GM11168 (cell line): ENCODE measurements at regions not wholly inside any gene's neighbourhood (a gene's known extent, or its start where the extent isn't known, plus 50 kb on each side); places are given as distances from the start of the nearest gene placed in this dataset.
"Not testable (repeated sequence)": the region's sequence is repeated elsewhere in the genome, so short reads cannot be mapped to it uniquely, and the experiment has no call there.

ENCODE experiments used
- in situ Hi-C: fragments of 300-500 bp; cut with MboI; formaldehyde crosslinking; loops from one replicate; pipeline ENCODE4 v1.12.0; 2022; ENCODE audit warnings: low sequenced_read_pairs; ENCODE audit not compliant: unreplicated experiment

DNA sequence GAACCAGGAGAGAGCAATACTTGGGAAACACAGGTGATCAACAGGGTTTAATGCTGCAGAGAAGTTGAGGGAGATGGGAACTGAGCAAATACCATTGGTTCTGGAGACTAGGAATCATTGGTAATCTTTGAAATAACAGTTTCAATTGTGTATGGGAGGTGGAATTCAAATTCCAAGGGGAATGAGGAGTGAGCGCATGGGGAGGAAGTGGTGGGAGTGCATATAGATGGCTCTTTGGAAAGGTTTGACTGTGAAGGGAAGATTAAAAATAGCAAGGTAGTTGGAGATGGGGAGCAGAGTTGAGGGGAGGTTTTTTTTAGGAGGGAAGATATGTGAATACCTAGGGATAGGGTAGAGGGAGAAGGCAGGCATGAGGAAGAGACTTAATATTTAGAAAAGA is 51.1 kb upstream of the ROPN1 start:
- in situ Hi-C loops, result no loop called here

DNA sequence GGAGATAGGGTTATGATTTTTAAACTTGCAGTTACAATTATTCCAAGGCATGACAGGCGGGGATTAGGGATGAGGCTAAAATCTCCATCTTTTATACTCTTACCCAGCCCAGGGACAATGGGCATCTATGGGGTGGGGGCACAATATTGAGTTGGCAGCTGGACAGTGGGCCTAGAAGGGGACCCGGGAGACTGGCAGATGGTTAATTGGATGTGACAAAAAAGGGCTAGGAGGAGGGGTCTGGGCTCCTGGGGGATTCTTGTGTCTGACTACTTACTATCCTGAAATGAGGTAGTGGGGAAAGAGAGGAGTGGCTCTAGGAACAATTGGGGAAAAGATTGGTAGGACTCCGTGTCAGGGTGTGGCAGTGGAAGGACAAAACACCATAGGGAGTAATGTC is 53.0 kb upstream of the ROPN1 start:
- in situ Hi-C loops, result no loop called here

DNA sequence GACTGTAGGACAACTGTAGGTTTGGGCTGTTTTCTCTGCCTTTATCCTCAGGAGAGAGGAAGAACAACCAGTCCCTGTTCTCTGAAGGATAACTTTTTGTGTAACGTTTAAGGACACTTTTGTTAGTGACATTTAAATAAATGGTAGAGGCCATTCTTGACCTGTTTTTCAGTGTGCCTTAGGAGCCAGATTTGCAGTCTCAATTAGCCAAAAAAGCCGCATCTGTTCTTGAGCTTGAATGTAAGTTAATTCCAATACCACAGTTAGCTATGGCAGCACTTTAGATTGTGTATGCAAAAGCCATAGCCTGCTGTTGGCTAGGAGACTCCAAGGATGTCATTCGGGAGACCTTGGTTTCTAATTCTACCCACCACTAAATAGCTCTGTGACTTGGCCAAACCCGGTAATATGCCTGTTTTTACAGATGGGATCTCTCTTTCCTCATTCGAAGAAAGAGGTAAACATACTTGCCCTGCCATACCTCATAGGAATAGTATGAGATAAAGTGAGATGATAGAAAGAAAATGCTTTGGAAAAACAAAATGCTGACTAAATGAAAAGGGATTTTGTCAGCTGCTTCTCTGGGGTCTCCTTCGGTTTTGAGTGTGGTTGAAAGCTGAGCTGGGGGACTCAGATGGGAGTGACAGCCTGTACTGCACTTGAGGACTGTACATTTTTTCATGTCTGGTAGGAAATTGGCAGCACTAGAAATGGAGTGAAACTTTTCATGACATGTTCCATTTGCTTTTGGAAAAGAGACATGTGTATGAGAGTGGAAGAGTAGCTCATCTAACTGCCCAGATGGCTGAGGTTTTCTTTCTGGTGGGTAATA is 57.3 kb upstream of the ROPN1 start:
- in situ Hi-C loops, result no loop called here

DNA sequence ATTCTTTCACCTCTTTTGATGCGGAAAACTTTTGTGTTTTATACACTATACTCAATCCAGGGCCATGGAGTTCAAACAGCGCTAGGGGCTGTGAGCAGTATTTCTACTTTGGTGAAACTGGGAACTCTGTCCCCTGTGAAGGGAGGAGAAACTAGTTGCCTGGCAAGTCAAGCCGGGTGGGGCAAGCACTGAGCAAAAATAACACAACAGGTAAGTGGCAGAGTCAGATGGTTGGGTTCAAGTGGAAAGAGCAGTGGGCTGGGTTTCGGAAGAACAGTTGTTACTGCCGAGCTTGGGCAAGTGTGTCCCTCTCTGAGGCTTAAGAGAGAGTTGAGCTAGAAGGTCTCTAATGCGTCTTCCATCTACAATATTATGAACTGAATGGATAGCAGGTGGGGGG is 59.7 kb upstream of the ROPN1 start:
- in situ Hi-C loops, result no loop called here

DNA sequence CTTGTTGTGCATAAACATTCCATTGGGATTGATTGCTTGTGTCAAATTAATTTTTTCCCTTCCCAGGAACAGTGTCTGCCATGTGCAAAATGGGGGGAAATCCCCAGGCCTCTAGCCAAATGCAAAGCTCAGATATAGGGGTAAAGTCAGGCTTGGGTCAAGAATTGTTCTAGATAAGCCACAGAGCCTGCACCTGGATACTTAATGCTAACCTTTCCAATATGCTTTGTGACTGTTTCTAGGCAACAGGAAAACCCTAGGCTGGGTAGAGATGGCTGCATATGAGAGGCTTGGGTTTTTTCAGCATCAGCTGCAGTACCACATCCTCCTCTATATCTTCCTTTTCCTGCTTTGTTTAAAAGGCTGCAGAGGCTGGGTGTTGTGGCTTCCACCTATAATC is 61.9 kb upstream of the ROPN1 start:
- in situ Hi-C loops, result no loop called here

DNA sequence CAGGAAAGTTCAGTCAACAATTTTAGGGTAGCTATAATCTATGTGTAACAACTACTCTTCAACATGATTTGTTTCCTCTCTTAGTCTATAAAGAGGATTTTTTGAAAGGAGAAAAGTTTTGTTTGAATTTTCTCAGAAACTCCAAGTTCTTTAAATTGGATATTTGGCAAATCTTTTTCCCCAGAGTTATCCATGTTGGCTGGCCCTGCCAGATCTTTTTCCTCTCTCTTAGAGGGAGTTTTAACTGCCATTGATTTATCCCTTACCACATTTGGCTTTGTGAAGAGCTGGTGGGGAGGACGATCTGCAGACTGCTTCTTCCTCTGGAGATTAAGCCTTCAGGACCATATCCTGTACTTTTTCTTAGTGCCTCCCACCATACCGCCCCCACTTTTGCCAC is 64.9 kb upstream of the ROPN1 start:
- in situ Hi-C loops, result no loop called here

DNA sequence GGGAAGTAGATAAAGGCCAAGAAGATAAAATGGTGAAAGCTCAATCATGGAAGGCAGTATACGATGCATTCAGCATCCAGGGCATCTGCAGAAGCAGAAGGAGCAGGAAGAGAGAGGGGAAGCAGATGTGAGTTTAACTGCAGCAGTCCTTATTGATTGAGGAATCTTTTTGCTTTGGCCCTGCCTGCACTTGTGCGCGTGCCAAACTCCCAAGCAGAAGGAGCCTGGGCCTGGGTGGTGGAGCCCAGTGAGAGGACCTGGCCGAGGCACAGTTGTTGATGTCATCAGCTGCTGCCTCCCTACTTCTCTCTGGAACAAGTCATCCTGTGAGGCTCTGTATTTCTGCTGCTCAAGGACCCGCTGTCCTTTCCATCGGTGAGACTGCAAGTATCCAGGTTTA is 65.5 kb upstream of the ROPN1 start:
- in situ Hi-C loops, result no loop called here

DNA sequence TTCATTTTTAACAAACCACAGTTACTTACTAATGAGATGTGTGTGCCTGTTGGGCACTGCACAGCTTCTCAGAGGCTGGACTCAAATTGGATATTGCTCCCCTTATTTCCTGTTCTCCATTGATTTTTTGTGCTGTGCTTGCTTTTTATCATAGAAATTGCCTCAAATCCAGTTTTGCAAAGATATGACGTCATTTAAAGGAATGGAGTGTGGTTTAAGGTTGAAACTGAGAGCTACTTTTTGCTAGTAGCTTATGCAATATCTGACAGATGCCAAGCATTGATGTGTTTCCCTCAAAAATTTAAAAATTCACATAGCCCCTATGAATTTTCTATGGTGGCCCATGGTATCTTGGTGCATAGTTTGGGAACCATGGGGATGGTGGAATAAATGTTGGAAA is 67.7 kb upstream of the ROPN1 start:
- in situ Hi-C loops, result no loop called here

DNA sequence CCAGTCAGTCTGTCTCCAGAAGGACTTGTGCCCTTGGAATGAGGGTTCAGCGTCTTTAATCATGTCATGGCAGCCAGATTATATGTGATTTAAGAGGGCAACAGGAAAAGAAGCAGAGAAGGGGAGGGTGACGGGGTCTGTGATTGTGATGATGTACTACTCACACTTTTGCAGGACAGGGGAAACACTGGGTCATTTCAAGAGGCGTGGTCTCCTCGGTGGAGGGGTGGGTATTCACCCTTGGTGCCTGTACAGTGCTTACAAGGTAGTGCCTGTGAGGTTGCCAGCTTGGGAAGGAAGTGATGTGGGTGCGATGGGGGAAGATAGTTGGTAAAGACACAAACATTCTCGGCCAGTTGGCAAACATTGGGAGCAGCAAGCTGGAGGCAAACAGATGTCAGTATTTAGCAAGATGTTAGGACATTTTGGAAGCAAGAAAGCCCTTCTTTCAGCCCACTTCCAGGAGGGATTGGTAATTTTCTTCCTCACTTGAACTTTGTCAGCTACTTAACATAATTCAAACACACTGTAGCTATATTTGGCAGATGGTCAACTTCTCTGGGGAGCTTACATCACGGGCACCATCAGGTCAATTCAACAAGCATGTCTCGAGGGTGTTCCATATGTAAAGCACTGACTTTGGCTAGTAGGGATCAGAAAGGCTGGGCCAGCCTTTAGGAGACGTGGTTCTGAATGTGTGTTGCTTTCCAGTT is 71.4 kb upstream of the ROPN1 start:
- in situ Hi-C loops, result no loop called here

DNA sequence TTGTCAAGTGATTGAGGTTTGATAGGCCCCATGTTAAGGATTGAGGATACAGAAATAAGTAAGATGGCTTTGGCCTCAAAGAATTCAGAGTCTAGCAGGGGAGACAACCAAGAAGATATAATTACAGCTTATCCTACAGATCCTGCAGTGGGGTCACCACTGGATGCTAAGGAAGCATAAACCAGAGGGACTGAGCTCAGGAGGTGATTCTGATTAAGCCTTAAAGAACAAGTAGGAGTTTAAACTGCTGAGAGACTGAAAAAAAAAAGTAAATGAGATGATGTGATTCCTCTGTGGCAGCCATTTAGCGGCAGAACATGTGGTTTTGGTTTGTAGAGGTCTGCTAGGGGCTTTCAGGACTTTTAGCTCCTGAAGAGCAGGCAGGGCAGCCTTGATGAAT is 72.1 kb upstream of the ROPN1 start:
- in situ Hi-C loops, result no loop called here

DNA sequence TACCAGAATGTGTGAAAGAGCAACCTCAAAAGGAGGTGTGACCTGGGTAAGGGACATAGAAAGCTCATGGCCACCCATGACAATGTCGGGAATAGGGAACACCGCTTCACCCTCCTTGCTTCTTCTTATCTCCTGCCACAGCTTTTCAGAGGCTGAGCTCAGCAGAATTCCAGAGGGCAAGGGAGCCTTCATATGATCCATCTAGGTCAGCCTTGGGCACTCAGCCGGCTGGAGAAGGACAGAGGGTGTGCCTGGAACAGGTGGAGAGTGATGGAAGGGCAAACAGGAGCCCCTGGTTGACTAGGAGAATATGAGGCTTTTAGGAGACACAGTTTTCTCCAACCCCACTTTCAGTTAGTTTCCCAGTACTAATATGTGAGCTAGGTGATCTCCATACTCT is 74.6 kb upstream of the ROPN1 start:
- in situ Hi-C loops, result not testable (repeated sequence)

DNA sequence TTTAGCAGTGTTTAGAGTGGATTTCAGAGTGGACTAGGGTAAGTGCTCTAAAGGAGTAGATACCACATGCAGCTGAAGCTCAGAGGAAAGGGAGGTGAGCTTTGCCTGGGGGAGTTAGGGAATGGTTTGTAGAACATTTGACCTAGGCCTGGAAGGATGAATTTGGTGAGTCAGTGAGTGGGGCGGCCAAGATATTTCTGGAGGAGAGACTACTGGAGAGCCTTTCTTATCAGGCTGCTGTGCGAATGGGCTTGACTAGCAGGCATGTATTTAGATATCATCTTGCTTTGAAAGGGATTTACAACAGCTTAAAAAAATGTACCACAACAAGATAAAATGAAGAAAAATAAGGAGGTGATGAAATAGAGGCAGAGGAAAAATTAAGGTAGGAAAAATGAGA is 77.8 kb upstream of the ROPN1 start:
- in situ Hi-C loops, result not testable (repeated sequence)

DNA sequence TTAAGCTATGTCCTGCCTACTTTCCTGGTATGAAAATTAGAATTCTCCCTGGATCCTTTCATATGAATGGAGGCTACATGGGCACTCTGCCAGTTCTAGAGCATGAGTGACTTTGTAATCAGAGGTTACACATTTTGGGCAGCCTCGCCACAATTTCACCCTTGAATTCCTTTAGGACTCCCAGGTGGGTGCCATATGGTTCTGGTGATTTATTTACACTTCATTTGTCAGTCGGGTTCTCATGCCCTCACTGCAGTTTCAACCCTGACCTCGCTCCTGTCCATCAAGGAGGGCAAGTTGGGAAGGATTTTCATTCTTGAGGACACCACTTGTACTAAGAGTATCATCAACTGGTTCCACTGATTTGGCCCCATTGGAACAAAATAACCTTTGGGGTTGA is 83.2 kb upstream of the ROPN1 start:
- in situ Hi-C loops, result not testable (repeated sequence)

DNA sequence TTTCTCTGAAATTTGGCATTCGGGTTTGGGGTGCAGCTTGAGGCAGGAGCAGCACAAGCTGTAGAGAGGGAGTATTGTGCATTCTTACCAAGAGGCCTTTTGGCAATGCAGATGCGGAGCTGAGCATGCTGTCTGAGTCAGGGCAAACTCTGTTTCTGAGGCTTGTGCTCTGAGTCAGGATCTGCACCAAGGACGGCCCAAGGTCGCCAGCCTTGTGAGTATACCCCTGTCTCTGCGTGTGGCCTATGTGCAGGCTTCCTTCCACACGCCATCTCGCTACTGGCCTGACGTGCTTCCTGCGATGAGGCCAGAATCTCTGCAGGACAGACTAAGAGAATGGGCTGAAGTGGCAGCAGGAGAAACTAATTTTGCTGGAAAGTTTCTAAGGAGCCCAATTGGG is 83.8 kb upstream of the ROPN1 start:
- in situ Hi-C loops, result no loop called here

DNA sequence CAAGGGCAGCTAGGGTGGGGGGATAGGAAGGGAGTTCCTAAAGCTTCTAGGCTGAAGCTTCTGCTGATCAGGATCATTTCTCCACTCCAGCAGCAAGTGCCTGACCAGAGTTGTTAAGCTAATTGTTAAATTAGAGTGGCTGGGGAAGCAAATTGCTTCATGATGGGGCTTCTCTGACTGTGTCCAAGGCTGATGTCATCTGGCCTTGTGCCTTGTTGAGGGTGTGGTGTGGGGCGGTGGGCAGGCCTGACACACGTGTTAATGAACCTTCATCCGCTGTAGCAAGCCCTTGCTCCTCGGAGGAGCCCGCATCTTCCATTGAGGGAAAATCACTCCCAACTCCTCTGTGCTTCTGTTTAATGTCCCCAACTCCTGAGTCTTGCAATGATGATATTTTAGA is 84.3 kb upstream of the ROPN1 start:
- in situ Hi-C loops, result no loop called here

DNA sequence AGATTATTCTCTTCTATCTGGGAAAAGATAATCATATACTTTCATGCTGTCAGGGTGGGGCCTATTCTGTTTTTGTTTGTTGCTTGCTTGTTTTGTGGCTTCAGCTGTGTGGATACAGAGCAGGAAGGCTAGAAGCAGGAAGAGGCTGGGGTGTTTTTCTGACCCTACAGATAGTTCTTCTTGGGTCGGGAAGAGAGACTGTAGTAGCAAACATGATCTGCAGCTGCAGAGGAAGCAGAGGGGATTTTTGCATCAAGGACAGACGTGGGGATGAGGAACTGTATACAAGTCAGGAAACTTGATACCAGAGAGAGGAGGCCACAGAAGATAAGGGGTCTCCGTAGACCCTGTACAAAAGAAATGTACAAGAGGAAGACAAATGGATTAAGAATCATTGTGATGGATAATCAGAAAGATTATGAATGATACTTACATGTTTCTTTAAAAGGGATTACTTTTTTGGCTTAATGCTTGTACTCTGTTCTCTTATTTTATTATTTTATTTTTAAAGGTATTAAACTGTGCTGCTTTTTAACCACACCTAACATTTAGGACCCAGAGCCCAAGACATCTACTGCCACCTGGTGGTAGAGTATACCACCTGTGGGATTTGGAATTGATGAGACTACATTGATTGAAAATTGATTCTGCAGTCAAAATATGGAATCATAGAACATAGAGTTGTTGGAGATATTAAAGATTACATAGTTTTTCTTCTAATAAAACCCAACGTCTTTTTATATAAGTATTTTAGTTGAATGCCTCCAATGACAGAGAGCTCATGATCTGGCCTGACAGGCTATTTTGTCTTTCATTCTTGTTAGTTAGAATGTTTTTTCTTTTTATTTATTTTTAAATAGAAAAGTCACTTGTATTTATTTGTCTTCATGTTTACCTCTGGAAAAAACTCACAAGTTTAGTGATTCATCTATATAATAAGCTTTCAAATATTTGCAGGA is 87.3 kb upstream of the ROPN1 start:
- in situ Hi-C loops, result no loop called here

DNA sequence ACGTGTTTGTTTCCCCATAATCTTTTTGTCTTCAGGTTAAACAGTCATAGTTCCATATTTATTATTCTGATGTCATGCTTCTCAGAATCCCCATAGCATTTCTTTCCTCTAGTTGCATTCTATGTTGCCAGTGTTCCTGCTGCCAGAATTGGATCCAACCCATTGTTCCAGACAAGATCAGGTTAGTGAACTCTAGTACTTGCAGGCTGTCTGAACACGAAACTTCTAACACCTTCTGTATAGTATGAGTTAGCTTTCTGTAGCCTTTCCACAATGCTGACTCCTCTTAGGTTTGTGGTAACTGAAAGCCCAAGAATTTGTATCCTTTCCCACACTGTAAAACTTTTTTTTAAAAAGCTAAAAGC is 88.0 kb upstream of the ROPN1 start:
- in situ Hi-C loops, result loop anchor here (10.0 kb wide), 1 partner anchor 205 kb away; no protein-coding TSS in a partner anchor

DNA sequence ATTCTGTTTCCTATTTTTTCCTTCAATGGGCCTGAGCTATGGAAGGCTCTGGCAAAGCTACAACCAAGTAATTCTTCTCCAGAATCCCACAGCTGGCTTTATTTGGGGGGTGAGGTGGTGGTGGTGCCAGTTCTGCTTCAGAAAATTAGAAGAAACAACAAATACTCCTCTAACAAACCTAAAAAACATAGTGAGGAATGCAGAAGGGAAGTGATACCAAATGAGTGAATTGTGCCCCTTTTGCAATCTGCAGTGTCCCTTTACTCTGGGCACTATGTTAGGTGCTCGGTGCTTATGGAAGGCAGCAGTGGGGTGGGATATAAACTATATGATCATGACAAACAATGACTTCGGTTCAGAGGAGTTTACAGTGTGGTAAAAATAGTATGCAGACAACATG is 90.4 kb upstream of the ROPN1 start:
- in situ Hi-C loops, result loop anchor here (10.0 kb wide), 1 partner anchor 202 kb away; no protein-coding TSS in a partner anchor

DNA sequence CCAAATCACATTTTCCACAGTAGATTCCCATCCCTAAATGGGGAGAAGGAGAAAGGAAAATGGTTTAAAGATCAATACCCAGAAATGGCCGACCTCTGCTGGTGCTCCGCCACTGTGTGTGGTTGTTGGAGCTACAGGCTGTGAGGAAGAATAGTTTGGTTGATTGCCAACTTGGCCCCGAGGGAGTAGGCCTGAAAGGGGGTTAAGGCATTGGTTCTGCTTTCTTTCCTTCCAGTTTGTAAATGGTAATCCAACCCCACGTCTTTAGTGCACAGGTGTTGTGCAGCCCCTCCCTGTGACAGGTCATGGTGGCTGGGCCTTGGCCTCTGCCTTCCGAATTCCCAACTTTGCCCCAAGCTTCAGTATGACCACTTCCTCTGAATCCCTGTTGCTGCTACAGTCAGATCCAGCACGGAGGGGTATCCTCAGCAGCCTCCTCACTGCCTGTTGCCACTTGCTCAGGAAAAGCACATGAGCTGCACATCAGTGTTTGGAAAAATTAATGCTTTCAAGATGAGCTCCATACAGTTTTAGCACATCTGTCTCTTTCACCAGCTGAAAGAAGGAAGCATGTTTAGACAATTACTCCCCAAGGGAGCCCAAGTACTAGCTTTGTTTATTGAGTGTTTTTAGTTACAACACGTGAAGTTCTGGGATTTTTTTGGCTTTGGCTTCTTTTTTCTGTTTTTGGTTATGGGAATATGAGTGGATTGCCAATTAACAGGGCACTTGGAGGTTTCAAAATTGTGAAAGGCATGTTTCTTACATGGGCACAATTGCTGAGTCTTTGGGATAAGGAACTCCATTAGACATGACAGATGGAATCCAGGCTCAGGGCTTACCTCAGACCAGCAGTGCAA is 92.3 kb upstream of the ROPN1 start:
- in situ Hi-C loops, result loop anchor here (10.0 kb wide), 1 partner anchor 201 kb away; no protein-coding TSS in a partner anchor

DNA sequence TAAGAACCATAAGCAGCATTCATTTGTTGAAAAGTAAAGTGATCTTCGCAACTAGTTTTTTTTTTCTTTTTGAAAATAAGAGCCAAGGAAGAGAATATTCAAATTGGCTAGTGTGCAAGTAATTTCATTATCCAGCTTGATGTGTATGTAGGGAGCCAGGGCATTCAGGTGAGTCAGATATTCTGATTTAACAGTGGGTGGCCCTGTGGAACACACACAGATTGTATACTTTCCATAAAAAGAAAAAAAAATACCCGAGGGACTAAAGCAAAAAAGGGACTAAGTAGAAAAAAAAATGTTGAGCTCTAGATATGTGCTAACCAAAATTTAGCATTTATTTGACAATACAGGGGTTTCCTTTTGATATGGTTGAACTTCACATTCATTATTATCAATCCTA is 96.9 kb upstream of the ROPN1 start:
- in situ Hi-C loops, result loop anchor here (10.0 kb wide), 1 partner anchor 196 kb away; no protein-coding TSS in a partner anchor
